MM.1S (cell line): ENCODE measurements at regions not wholly inside any gene's neighbourhood (a gene's known extent, or its start where the extent isn't known, plus 50 kb on each side); places are given as distances from the start of the nearest gene placed in this dataset.

ENCODE experiments used
- DNase-seq: peaks from one replicate; pipeline ENCODE4 v3.0.0-alpha.2; 2015
- H2AFZ ChIP-seq: fragments of 300-600 bp; sonication (generic); 2 replicates; pipeline ENCODE4 v1.6.0; 2016; ENCODE audit warnings: antibody characterized with exemption, low read length
- H3F3A ChIP-seq: fragments of 300-600 bp; sonication (generic); 2 replicates; pipeline ENCODE4 v1.6.1; 2016; ENCODE audit warnings: mild to moderate bottlenecking, antibody characterized with exemption, low read length, moderate library complexity, mixed read lengths; ENCODE audit not compliant: insufficient read depth
- H3K27ac ChIP-seq: fragments of 300-600 bp; sonication (generic); 2 replicates; pipeline ENCODE4 v1.5.1; 2016; ENCODE audit warnings: mild to moderate bottlenecking, low read length
- H3K27me3 ChIP-seq: fragments of 300-600 bp; sonication (generic); replicated peaks from 2 replicates; pipeline ENCODE4 v1.6.0; 2016; ENCODE audit warnings: low read length; ENCODE audit not compliant: insufficient read depth
- H3K36me3 ChIP-seq: fragments of 300-600 bp; sonication (generic); replicated peaks from 2 replicates; pipeline ENCODE4 v1.6.1; 2016; ENCODE audit warnings: mild to moderate bottlenecking, low read length, mixed read lengths; ENCODE audit not compliant: insufficient read depth
- H3K4me1 ChIP-seq: fragments of 300-600 bp; sonication (generic); 2 replicates; pipeline ENCODE4 v1.6.1; 2016; ENCODE audit warnings: low read length, mixed read lengths
- H3K4me2 ChIP-seq: fragments of 300-600 bp; sonication (generic); 2 replicates; pipeline ENCODE4 v1.6.0; 2016; ENCODE audit warnings: low read depth, low read length
- H3K4me3 ChIP-seq: fragments of 300-600 bp; sonication (generic); 2 replicates; pipeline ENCODE4 v1.5.1; 2016; ENCODE audit warnings: low read length, mixed read lengths
- H3K79me2 ChIP-seq: fragments of 300-600 bp; sonication (generic); 2 replicates; pipeline ENCODE4 v1.6.1; 2016; ENCODE audit warnings: mixed run types, low read length, mixed read lengths
- H3K9ac ChIP-seq: fragments of 300-600 bp; sonication (generic); 2 replicates; pipeline ENCODE4 v1.6.1; 2016; ENCODE audit warnings: low read length, mixed read lengths
- H3K9me2 ChIP-seq: fragments of 300-600 bp; sonication (generic); replicated peaks from 2 replicates; pipeline ENCODE4 v1.6.1; 2016; ENCODE audit warnings: mild to moderate bottlenecking, low read length, mixed read lengths; ENCODE audit not compliant: insufficient read depth
- H3K9me3 ChIP-seq: fragments of 300-600 bp; sonication (generic); replicated peaks from 2 replicates; pipeline ENCODE4 v1.6.1; 2016; ENCODE audit warnings: mild to moderate bottlenecking, low read length, mixed read lengths; ENCODE audit not compliant: insufficient read depth
- H4K20me1 ChIP-seq: fragments of 300-600 bp; sonication (generic); 2 replicates; pipeline ENCODE4 v1.6.1; 2016; ENCODE audit warnings: mild to moderate bottlenecking, low read length, moderate library complexity, mixed read lengths; ENCODE audit not compliant: insufficient read depth
- CTCF ChIP-seq: fragments of 300-600 bp; sonication (generic); IDR thresholded peaks from 2 replicates; pipeline ENCODE4 v1.5.1; 2016; ENCODE audit warnings: antibody characterized with exemption, low read length, mixed read lengths
- EZH2 ChIP-seq: fragments of 300-600 bp; sonication (generic); optimal IDR thresholded peaks from 2 replicates; pipeline ENCODE3; 2017; ENCODE audit warnings: low read depth, mild to moderate bottlenecking, antibody characterized with exemption, low read length, mixed read lengths
- EZH2phosphoT487 ChIP-seq: fragments of 300-600 bp; sonication (generic); IDR thresholded peaks from 2 replicates; pipeline ENCODE4 v1.6.1; 2018; ENCODE audit warnings: antibody characterized with exemption, low read length

DNA sequence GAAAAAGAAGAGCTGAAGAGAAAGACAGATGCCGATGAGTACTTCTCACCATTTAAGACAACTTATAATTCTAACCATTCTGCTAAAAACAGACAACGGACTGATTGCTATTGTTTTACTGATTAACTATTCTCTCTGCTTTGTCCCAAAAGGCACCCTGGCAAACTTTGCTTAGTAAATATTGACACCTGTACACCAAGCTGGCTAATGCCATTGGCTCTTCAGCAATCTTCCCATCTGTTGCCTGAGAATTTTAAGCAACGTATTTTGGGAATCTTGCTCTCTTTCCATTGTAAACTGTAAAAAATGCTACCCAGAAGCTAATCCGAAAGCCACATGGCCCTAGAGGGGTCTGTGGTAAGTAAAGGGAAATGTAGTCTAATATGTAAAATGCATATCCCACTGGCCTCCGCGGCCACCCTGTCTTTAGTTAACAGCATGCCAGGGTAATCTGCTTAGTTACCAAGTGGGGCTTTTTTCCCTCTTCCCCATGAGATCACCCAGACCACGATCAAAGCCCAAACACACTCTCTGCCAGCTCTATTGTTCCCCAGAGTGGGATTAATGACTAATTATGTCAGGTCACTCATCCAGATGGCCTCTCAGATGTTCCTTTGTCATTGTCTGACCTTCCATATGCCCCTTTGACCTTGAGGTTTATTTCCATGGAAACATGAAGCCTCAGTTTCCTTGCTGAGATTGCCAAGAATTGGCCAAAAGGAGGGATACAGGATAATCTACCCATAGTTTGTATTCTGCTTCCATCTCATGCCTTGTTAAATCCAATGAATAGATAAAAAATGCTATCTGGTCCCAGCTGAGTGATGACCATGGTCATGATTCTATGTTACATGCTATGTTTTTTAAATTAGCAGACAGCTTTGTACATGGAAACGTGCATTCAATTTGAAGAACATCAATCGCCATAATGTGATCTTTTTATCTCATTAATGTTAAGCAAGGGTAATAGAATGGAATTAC, 216.4 kb upstream of the MCHR2 start:
- DNase-seq: no peak
- no peak overlapping the region for H2AFZ ChIP-seq

GRCh38 chr6:100209323-100210136, 215.5 kb upstream of the MCHR2 start:
- Histone ChIP-seq H3K36me3 (no peaks in the 10 kb centered on the region), H3K4me2 (no peak overlapping the region), H3K4me1 (no peaks in the 10 kb centered on the region), H3K79me2 (no peaks in the 10 kb centered on the region), H4K20me1 (no peaks in the 10 kb centered on the region), H3F3A (no peaks in the 10 kb centered on the region), H3K9ac (no peak overlapping the region), H3K4me3 (no peak overlapping the region), H3K9me2 (no peaks in the 10 kb centered on the region), H3K9me3 (no peaks in the 10 kb centered on the region), H2AFZ (no peak overlapping the region), H3K27me3 (no peaks in the 10 kb centered on the region), H3K27ac (no peak overlapping the region)
- no peak for TF ChIP-seq EZH2phosphoT487
- TF ChIP-seq EZH2: no peak
- TF ChIP-seq CTCF: no peak
- DNase-seq: no peak

More for the DNA sequence above, 216.4 kb upstream of the MCHR2 start:
- Histone ChIP-seq H3K9me2 (no peaks in the 10 kb centered on the region), H3F3A (no peaks in the 10 kb centered on the region), H3K4me1 (no peaks in the 10 kb centered on the region), H4K20me1 (no peaks in the 10 kb centered on the region), H3K79me2 (no peaks in the 10 kb centered on the region), H3K9me3 (no peaks in the 10 kb centered on the region), H3K4me3 (no peak overlapping the region), H3K27ac (no peak overlapping the region), H3K9ac (no peak overlapping the region), H3K36me3 (no peaks in the 10 kb centered on the region), H3K4me2 (no peak overlapping the region), H3K27me3 (no peaks in the 10 kb centered on the region)
- no peak for TF ChIP-seq EZH2phosphoT487
- no peak for TF ChIP-seq CTCF

DNA sequence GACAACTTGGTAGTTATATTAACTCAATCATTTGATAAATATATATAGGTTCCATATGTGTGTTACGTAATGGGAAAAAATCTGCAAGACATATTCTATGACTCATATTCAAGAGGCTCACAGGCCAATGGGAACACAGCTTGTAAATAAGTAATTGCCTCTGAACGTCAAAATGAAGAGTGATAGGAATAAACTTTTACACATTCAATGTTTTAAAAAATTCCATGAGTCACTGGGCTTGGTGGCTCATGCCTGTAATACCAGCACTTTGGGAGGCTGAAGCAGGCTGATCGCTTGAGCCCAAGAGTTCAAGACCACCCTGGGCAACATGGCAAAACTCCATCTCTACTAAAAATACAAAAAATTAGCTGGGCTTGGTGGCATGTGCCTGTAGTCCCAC, 209.4 kb upstream of the MCHR2 start:
- no peak overlapping the region for H3K4me3 ChIP-seq
- no peaks in the 10 kb centered on the region for H3K27me3 ChIP-seq
- H3K27ac ChIP-seq: no peak overlapping the region
- no peak overlapping the region for H3K9ac ChIP-seq
- no peaks in the 10 kb centered on the region for H3K36me3 ChIP-seq
- no peaks in the 10 kb centered on the region for H3F3A ChIP-seq
- no peak for DNase-seq
- TF ChIP-seq EZH2phosphoT487 (no peak), EZH2 (no peak), CTCF (no peak)
- H3K9me2 ChIP-seq: no peaks in the 10 kb centered on the region
- no peaks in the 10 kb centered on the region for H3K9me3 ChIP-seq
- no peak overlapping the region for H2AFZ ChIP-seq
- no peaks in the 10 kb centered on the region for H3K79me2 ChIP-seq
- no peak overlapping the region for H3K4me2 ChIP-seq
- no peaks in the 10 kb centered on the region for H3K4me1 ChIP-seq
- no peaks in the 10 kb centered on the region for H4K20me1 ChIP-seq
